ENCODE measurements at regions not wholly inside any gene's neighbourhood (a gene's known extent, or its start where the extent isn't known, plus 50 kb on each side); places are given as distances from the start of the nearest gene placed in this dataset.
"Not testable (repeated sequence)": the region's sequence is repeated elsewhere in the genome, so short reads cannot be mapped to it uniquely, and the experiment has no call there.

DNA sequence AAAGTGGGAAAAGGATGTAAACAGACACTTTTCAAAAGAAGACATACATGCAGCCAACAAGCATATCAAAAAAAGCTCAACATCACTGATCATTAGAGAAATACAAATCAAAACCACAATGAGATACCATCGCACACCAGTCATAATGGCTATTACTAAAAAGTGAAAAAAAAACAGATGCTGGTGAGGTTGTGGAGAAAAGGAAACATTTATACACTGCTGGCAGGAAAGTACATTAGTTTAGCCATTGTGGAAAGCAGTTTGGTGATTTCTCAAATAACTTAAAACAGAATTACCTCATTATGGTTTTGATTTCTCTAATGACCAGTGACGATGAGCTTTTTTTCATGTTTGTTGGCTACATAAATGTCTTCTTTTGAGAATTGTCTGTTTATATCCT lies 315.9 kb downstream of the SUCLA2 start:
- DNase-seq, result not testable (repeated sequence)

DNA sequence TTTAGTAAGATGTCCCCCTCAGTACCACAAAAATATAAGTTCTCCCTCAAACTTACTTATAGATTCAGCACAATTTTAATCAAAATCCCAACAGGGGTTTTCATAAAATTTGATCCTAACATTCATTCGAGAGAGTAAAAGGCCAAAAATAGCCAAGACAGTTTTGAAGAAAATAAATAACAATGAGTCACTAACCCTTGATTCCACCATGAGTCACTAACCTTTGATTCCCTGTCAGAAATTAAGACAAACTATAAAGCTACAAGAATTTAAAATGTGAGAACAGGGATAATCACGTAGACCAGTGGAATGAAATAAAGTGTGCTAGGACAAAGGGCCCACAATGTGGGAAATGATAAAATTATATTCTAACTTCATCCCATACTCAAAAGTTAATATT lies 320.3 kb downstream of the SUCLA2 start:
- DNase-seq, result no peak

DNA sequence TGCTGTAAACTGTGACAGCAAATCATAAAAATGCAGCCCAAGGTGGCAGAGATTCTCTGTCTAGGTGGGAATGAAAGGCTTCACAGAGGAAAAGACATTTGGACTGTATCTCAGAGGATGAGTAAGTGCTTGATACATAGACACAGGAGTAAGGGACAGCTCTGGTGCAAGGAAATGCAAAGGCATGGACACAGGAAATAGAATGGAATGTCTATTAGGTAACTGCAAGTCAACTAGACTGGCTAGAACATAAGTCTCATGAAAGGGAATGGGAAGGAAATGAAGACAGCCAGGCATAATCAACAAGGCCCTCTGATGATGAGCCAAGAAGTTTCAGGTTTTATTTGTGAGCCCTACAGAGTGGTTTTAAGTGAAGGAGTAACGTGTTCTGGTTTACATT lies 321.7 kb downstream of the SUCLA2 start:
- no peak for DNase-seq

DNA sequence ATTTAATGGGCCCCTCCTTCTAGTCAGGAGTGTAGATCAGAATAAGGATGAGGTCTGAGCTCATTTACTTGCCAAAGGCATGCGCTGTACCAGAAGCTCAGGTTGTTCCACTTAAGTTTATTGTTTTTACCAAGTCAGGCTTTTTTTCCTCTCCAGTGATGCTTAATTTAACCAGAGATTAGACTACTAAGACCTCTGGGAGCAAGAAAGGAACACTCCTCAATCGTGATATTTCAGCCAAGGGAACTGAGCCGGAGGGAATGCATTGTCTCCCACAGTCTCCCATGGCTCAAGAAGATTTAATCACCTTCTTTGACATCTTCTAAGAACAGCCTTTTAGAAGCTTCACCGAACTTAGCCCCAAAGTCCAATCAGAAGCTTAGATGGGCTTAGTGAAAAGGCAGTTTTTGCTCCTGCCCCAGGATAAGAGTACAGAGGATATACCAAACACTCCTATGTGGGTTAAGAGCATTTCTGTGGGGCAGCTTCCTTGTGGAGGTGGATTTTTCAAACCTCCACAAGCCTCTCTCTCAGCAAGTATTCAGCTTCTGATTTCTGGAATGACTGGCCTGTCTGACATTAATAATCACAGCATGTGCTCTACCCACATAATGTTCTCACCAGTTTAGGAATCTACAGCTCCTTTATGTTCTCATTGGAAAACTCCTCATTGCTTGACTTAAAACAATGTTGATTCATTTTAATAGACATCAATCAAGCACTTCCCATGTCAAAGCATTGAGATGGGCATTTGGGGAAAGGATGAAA lies 322.7 kb downstream of the SUCLA2 start:
- no peak for DNase-seq

DNA sequence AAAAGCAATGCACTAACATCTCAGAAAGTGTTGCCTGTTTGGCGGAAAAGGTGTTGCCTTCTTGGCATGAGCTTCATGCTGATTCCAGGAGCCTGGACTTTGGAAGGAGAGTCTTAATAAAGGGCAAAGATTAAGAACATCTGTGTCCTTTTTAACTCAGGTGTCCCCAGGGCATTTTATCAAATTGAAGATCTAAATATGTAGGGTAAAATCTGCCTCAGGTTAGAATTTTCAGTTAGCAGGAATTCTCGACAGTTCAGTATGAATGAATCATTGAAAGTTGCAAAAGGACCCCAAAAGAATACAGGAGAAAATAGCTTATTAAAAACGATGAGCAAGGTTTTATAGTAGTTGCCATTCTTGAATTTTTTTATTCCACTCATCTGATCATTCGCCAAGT lies 325.2 kb downstream of the SUCLA2 start:
- DNase-seq, result no peak

DNA sequence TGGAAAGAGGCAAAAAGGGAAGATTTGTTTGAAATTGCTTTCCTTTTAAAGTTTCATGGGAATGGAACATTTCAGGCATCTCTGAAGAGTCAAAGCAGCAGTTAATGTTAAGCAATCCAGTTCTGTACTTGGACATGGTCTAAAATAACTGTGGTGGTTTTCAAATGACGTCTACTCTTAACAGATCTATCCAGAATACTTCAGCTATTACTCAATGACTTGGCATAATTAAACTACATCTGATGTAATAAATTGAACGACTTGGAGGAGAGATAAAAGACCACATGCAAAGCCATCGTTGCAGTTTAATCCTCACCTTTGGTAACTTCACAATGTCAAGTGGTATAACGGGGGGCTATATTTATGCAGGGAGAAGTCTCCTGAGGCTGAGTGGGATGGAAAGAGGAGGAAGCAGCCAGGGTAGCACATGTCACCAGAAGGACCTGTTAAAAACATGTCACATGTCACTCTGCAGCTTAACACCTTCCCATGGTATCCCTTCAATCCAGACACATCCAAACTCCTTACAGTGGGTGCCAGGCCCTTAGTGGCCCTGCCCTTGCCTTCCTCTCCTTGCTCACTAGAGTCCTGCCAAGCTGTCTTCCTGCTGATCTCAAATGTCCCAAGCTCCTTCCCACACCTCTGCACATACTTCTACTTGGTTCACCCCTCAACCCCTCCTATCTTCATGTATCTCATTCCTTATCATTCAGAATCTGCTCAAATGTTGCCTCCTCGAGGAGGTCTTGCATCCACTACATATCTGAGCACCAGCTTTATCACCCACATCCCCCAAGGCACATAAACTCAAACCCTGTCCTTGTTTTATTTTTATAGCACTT lies 327.8 kb downstream of the SUCLA2 start:
- DNase-seq, result no peak

DNA sequence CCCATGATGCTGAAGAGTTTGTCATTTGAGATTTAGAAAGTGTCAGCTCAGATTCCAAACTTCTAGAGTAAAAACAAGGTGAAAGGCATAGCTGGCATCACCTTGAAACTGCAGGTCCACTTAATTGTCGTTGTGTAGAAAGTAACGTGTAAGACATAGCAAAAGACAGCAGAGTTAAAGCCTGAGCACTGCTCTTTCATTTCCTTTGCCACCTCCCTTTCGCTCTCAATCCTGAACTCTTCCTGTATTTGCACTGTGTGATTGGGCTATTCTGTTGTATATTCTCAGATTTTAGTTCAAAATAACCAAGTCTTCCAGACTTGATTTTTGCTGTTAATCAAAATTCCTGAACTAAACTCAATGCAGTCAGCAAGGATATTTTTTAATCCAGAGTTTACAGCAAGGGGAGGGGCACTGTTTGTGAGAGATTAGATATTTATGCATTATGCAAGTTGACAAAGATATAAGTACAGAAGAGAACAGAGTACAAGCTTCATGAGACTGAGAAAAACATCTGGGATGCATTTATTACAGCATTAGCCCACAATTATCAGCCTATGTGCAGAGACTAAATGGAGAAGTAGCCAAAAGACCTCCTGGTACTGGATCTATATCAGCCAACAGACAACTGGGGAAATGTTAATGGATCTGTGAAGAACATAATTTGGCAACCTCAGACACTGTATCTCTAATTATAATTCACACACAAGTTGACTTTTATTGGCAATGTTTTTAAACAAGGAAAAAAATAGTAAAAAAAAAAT lies 328.6 kb downstream of the SUCLA2 start:
- no peak for DNase-seq

DNA sequence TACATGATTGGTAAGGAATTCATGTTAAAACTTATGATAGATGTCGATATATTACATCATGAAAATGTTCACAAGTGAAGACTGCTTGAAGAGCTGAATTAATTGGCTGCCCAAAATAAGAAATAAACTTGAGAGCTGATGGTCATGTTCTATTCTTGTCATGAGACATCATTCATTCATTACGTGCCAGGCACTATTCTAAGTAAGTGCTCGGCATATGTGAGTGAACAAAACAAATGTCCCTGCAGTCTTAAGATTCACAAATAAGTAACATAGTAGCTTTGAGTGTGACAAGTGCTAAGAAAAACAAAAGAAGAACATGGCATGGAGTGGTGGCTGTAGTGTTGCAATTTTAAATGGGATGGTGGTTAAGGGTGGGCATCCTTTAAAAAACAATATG lies 329.3 kb downstream of the SUCLA2 start:
- no peak for DNase-seq

DNA sequence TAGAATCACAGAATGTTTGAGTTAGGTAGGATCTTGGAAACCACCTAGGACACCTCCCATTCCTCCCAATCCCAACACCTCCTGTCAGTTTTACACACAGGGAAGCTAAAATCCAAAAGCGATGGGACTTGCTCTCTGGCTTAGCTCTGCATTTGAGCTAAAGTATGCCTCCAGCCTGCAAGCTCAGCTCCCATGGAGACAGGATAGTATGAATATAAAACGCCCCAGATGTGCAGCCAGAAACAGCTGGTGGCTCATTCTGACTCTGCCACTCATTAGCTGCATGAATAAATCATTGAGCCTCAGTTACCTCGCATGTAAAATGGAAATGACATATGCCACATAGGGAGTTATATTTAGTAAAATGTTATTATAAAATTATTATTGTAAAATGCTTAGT lies 336.0 kb downstream of the SUCLA2 start:
- DNase-seq, result no peak

DNA sequence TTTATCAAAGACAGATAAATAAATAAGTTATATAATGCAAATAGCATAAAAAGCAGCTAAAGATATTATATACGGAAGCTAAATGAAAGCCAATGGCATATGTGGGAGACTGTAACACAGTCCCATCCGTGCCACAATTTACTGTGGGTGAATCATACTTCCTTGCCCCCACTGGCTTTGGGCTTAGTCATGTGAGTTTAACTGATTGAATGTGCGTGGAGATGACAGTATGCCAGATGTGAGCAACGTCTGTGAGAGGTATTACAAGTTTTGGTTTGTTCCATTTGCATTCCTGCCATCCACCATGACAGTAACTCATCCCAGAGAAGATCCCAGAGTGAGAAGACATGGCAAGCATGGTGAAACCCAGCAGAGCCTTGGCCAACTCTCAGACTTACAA lies 340.0 kb downstream of the SUCLA2 start:
- no peak for DNase-seq

DNA sequence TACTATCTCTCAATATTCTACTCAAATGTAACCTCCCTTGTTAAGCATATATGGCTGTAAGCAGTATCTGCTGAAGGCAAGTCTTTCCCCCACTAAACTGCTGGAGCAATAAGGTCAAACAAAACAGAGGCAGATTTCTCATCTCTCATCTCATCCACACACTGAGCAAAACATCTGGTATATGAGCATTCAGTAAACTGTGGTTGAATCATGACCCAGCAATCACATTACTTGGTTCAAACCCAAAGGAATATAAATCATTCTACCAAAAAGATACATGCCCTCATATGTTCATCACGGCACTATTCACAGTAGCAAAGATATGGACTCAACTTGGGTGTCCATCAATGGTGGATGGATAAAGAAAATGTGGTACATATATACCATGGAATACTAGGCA lies 344.4 kb downstream of the SUCLA2 start:
- no peak for DNase-seq

DNA sequence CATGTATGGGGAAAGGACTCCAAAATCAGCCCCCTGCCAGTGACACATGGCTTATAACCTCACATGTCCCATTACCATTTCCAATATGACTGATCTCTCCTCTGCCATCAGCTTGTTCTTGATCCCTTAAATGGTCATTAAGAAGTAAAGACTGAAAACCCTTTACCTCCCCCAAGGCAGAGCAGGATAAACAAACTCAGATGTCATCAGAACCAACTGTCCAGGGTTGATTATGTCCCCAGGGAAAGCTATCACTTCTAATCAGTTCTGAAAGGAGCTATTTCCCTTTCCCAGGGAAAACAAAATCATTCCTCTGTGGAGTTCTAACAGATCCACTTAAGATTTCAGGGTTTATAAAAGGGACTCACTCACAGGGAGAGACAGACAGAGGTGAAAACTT lies 350.9 kb downstream of the SUCLA2 start:
- DNase-seq, result no peak

DNA sequence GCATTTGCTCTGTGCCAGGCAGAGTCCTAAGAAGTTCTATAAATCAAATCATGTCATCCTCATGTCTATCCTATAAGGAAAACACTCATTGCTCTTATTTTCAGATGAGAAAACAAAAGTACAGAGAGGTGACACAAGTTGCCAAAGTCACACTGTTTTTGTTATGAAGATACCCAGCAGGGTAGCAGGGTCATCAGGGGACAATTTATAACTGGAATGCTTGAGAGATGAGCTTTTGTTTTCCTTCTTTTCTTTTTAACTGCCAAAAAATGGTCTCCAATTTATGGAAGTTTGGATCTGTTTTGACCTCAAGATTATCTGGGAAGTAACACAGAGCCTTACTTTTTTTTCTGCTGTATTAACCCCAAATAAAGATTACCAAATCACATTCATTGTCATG lies 354.1 kb downstream of the SUCLA2 start:
- DNase-seq, result no peak

DNA sequence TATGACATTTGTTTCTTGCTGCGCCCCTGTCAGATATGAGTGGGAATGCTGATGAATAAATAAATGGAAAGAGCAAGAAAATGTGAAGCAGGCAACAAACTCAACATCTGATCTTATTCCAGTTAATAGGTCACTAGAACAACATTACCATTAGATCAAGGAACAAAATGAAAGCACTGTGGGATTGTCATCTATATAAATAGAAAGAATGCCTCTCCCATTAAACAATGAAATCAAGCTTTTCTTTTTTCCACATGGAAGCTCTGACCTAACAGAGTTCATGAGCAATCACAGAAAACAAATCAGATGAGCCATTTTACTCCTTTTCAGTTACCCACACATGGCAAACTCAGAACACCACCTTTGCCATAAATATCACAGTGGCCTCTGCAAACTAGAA lies 354.8 kb downstream of the SUCLA2 start:
- DNase-seq, result no peak

DNA sequence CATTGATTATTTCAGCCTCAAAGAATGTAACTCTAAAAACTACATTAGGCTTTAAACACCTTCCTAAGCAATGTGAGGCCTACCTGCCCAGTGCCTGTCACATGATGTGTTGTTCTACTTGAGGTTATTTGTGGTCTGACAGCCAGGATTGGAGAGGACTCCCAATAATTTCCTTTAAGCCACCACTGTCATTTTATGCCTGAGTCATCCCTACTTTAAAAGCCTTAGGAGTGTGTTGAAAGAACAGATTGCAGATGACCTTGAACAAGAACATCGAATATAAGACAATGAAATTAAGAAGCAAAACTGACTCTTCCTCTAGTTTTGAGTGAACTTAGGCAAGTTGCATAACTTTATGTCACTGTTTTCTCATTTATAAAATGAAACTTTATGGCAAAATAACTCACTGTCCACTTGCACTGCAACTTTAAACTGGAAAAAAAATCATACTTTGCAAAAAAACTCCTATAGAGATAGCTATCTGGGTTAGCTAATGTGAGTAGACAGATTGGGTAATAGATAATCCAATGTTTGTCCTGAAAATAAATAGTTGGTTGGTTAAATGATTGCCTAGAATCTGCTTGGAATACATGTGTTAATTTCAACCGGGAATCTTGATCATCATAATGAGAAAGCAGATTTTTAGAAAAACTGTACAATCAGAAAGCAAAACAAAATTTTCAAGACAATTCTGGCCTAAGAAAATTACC lies 361.2 kb downstream of the SUCLA2 start:
- no peak for DNase-seq

DNA sequence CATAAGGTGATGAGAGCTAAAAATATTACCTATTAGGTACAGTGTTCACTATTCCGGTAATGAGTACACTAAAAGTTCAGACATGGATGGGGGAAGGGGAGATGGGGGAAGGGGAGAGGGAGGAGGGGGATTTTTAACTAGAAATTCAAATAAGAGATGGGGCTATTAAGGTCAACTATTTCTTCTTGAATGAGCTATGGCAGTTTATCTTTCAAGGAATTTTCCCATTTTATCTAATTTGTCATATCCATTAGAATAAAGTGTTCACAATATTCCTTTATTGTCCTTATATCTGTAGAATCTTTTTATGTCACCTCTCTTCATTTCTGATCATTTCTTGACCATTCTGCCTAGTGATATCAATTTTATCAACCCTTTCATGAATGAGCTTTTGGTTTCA lies 362.4 kb downstream of the SUCLA2 start:
- DNase-seq, result no peak

DNA sequence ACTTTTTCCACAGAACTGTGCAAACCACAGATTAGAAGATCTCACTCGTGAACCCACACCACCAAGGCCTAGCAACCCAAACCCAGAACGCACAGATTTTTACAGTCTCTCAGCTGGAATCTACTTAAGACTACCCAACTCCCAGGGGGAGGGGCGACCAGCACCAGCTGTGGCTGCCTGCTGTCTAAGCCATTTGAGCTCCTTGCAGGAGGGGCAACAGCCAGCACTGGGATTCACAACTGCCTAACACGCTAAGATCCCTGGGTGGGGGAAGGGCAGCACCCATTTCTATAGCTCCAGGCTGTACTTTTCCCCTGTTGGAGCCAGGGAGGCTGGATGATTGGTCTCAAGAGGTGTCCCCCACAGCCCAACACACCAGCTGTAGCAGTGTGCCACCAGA lies 368.8 kb downstream of the SUCLA2 start:
- peak; percentile 20 for DNase-seq

DNA sequence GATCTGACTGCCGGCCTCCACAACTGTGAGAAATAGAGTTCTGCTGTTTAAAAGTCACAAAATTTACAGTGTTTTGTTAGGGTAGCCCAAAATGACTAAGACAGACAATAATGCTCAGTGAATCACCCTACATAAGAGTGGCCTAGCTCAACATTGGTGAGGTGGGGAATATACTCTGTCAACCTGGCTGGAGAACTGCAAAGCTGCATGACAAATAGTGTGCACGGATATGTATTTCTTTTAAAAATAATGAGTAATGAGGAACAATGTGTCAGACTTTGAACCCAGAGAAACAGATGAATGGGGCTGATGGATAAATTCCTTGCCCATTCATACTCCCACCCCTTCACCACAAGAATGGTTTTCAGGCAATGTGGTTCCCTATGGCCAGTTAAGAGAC lies 372.4 kb downstream of the SUCLA2 start:
- DNase-seq, result no peak

DNA sequence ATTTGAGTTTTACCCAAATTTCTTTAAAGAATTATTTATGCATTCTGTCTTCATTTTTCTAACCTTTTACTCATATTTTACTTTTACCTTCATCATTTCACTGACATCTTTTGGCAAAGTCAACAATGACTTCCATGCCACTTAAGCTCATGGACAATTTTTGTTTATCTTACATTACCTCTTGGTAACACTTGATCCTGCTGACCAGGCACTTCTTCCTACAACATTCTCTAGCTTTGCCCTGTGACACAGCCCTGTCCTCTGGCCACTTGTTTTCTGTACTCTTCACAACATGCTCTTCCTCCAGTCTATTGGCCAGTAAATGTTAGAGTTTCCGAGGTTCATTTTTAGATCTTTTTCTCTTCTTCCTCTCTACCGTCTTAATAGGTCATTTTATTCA lies 377.2 kb downstream of the SUCLA2 start:
- no peak for DNase-seq

DNA sequence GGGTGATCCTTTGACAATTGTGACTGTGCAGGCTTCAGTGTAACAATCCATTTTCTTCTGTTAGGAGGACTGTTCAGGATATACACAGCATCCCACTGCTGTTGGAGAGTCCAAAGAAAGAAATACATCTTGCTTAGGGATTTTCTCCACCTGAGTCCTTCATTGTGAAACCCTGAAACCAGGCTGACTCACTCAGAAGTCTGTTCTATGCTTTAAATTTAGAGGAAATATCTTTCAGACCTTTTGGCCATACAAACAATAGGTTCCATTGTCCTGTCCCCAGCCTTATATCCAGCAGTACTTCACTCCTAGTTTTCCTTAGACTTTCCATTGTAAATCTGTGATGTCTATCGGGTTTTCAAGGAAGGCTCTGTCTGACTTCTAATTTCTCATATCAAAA lies 379.1 kb downstream of the SUCLA2 start:
- DNase-seq, result no peak

DNA sequence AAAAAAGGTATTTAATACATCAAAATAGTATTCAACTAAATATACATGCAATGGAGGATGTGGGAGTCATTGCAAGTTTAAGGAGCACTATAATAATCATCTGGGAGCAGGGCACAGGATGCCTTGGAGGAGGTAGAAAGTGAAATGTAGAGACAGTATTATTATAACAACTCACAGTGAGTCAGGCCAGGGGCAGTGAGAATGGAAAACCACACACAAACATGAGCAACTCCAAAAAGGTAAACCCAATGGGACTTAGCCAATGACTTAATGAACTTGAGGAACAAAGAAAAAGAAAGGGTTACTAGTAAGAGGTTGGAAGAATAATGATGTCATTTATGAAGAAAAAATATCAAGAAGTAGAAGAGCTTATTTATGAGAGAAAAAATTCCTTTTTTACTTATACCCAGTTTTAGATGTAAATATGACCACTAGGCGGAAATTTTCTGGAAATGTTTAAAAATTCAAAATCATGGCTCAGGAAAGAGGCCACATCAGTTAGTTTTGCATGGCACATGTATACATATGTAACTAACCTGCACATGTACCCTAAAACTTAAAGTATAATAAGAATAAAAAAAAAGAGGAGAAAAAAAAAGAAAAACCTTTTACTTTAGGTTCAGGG lies 389.3 kb downstream of the SUCLA2 start:
- DNase-seq, result no peak

DNA sequence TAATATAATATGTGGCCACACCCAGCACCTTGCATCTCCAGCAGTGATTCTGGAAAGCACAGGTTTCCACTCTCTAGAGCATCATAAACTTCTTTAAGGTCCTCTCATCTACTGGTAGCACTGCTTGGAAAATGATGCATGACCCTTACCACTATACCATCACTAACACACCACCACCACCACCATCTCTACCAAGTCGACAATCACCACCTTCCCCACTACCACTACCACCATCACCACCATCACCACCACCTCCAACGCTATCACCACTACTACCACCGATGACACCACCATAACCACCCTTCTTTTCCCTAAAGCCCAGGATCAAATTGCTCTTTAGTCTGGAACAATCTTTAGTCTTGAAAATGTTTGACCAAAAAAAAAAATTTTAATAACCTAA lies 390.4 kb downstream of the SUCLA2 start:
- DNase-seq, result no peak

DNA sequence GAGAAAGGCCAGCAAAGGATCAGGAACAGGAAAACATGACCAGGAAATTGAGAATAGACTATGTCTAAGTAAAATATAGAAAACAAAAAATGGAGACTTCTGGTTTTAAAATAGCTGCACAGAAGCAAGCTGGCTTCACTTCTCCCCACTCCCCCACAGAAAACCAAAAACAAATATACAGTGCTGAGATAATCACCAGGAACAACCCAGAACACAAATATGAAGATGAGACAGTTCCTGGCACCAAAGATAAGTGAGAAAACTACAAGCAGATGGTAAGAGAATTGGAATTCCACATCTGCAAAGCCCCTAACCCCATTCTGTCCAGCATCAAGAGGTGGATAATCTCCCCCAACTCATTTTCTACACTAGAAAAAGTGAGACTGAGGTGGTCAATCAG lies 397.7 kb downstream of the SUCLA2 start:
- DNase-seq, result no peak
